ENCODE measurements at regions not wholly inside any gene's neighbourhood (a gene's known extent, or its start where the extent isn't known, plus 50 kb on each side); places are given as distances from the start of the nearest gene placed in this dataset.

DNA sequence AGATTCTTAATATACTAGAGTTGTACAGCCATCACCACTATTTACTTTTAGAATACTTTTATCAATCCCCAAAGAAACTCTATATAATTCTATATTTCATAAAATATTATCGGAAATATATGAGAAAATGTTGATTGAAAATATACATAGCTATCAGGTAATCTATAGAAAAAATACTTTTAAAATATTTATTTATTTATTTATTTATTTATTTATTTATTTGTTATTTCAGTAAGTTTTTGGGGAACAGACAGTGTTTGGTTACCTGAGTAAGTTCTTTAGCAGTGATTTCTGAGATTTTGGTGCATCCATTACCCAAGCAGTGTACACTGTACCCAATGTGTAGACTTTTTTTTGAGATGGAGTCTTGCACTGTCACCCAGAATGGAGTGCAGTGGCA is 206.6 kb upstream of the DAAM1 start:
- Mint-ChIP-seq H3K4me1 (ENCODE audit: low read depth, unreplicated experiment) (peaks cover 6% of the 10 kb centered on the region), H3K9me3 (ENCODE audit: unreplicated experiment) (no peaks in the 10 kb centered on the region), H3K36me3 (ENCODE audit: insufficient read depth, unreplicated experiment) (no peaks in the 10 kb centered on the region), H3K27me3 (ENCODE audit: insufficient read depth, unreplicated experiment) (peaks cover 10% of the 10 kb centered on the region), H3K4me3 (ENCODE audit: unreplicated experiment) (no peak overlapping the region), H3K27ac (ENCODE audit: unreplicated experiment) (no peak overlapping the region)
- Histone ChIP-seq H3K9me3 (no peaks in the 10 kb centered on the region), H3K4me3 (ENCODE audit: low read depth, low read length) (no peak overlapping the region), H3K27me3 (replicated peaks; ENCODE audit: control insufficient read depth, insufficient read depth, low read length) (no peaks in the 10 kb centered on the region), H3K36me3 (ENCODE audit: control insufficient read depth, insufficient read depth, low read length) (no peaks in the 10 kb centered on the region), H3K4me1 (no peaks in the 10 kb centered on the region)
- DNase-seq: no peak
- no peak for TF ChIP-seq CTCF (IDR thresholded peaks at IDR 0.05; ENCODE audit: insufficient read depth in 1 of 2, low read depth in 1 of 2, low read length in 1 of 2, severe bottlenecking in 1 of 2, unreplicated experiment in 1 of 2)
- ChIA-PET POLR2A (no interaction called here), CTCF (no interaction called here)
- intact Hi-C loops (cut with micrococcal nuclease; ENCODE audit: unreplicated experiment): no loop called here
- BruUV-seq (replicated peaks): no TSS peak

DNA sequence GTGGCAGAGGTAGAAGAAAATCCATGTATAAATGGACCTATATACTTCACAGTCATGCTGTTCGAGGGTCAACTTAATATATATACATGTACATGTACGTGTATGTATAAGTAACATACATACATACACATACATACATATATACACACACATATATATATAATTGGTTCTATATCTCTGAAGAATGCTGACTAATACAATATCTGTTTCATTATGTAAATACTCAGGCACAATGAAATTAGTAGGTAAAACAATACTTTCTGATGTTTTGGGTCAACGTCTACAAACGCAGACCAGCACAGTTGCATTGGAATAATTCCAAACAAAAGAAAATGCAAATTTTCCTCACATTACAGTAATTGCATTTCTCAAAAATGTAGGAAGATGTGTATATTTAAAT is 202.7 kb upstream of the DAAM1 start:
- BruUV-seq (replicated peaks): no TSS peak
- ChIA-PET POLR2A (no interaction called here), CTCF (no interaction called here)
- Mint-ChIP-seq H3K27me3 (ENCODE audit: insufficient read depth, unreplicated experiment) (peaks cover 6% of the 10 kb centered on the region), H3K27ac (ENCODE audit: unreplicated experiment) (no peak overlapping the region), H3K4me1 (ENCODE audit: low read depth, unreplicated experiment) (no peaks in the 10 kb centered on the region), H3K4me3 (ENCODE audit: unreplicated experiment) (no peak overlapping the region), H3K36me3 (ENCODE audit: insufficient read depth, unreplicated experiment) (no peaks in the 10 kb centered on the region), H3K9me3 (ENCODE audit: unreplicated experiment) (no peaks in the 10 kb centered on the region)
- no peak for TF ChIP-seq CTCF (IDR thresholded peaks at IDR 0.05; ENCODE audit: insufficient read depth in 1 of 2, low read depth in 1 of 2, low read length in 1 of 2, severe bottlenecking in 1 of 2, unreplicated experiment in 1 of 2)
- H3K27me3 ChIP-seq (replicated peaks; ENCODE audit: control insufficient read depth, insufficient read depth, low read length): no peaks in the 10 kb centered on the region
- H3K4me3 ChIP-seq (ENCODE audit: low read depth, low read length): no peak overlapping the region
- no peak for DNase-seq
- H3K36me3 ChIP-seq (ENCODE audit: control insufficient read depth, insufficient read depth, low read length): no peaks in the 10 kb centered on the region
- H3K4me1 ChIP-seq: no peaks in the 10 kb centered on the region
- H3K9me3 ChIP-seq: no peaks in the 10 kb centered on the region; the same call in 1 of the 2 replicates
- intact Hi-C loops (cut with micrococcal nuclease; ENCODE audit: unreplicated experiment): no loop called here

DNA sequence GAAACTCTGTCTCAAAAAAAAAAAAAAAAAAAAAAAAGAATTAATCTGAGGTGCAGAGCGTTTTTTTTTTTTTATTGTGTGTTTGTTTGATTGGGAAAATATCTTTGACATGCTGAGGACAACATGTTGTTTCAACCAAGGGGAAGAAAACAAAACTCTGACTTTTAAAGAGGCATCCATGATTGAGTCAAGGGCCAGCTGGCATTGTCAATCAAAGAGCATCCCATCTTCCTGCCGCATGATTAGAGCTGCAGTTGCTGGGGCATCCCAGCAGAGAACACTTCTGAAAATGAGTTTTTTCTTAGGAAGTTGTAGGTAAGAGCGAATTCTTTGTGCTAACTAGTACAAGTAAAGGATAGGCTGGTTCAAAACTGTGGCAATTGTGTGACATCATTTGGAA is 200.9 kb upstream of the DAAM1 start:
- Histone ChIP-seq H3K27me3 (replicated peaks; ENCODE audit: control insufficient read depth, insufficient read depth, low read length) (no peaks in the 10 kb centered on the region), H3K9me3 (no peaks in the 10 kb centered on the region; the same call in 1 of the 2 replicates), H3K36me3 (ENCODE audit: control insufficient read depth, insufficient read depth, low read length) (no peaks in the 10 kb centered on the region), H3K4me3 (ENCODE audit: low read depth, low read length) (no peak overlapping the region), H3K4me1 (no peaks in the 10 kb centered on the region)
- H3K9me3 Mint-ChIP-seq (ENCODE audit: unreplicated experiment): no peaks in the 10 kb centered on the region
- no peak overlapping the region for H3K4me3 Mint-ChIP-seq (ENCODE audit: unreplicated experiment)
- no peak overlapping the region for H3K27ac Mint-ChIP-seq (ENCODE audit: unreplicated experiment)
- no peaks in the 10 kb centered on the region for H3K36me3 Mint-ChIP-seq (ENCODE audit: insufficient read depth, unreplicated experiment)
- DNase-seq: no peak
- ChIA-PET CTCF (no interaction called here), POLR2A (no interaction called here)
- intact Hi-C loops (cut with micrococcal nuclease; ENCODE audit: unreplicated experiment): no loop called here
- no peaks in the 10 kb centered on the region for H3K4me1 Mint-ChIP-seq (ENCODE audit: low read depth, unreplicated experiment)
- peaks cover 6% of the 10 kb centered on the region for H3K27me3 Mint-ChIP-seq (ENCODE audit: insufficient read depth, unreplicated experiment)
- no peak for TF ChIP-seq CTCF (IDR thresholded peaks at IDR 0.05; ENCODE audit: insufficient read depth in 1 of 2, low read depth in 1 of 2, low read length in 1 of 2, severe bottlenecking in 1 of 2, unreplicated experiment in 1 of 2)
- BruUV-seq (replicated peaks): no TSS peak
